ENCODE measurements at regions not wholly inside any gene's neighbourhood (a gene's known extent, or its start where the extent isn't known, plus 50 kb on each side); places are given as distances from the start of the nearest gene placed in this dataset.

DNA sequence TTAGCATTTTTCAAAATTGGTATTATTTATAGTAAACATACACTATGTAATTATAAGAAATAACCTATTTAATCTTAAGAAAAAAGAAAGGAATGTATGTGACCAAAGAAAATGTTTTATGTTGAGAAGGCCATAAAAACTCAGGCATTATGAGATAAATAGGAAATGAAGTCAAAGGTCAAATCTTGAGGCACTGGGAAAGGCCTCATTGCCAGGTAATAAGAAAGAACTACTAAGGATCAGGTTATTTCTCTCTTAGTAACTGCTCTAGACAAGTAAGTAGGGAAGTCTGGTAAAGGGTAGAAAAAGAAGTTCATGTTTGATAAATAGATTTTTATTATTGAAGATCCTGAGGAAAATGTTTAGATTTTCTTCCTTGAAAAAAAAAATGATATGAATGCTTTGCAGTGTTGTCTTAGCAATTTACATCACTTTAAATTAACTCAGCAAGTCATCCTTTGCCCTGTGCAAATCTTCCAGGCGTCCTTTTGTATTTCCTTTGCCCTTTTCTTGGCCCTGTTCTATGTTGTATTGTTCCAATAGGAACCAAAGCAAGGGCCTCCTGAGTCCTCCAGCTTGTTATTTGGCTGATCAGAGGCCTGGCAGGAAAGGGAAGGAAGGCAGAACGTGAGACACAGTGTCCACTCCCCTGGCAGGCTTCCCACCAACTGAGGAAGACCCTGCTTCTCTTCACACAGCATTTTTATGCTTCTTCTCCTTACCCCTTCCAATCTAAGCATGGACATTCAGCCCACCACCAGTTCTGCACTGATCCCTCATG is 260.4 kb upstream of the MIR17HG start:
- no peak for DNase-seq (ENCODE audit: low spot score)

DNA sequence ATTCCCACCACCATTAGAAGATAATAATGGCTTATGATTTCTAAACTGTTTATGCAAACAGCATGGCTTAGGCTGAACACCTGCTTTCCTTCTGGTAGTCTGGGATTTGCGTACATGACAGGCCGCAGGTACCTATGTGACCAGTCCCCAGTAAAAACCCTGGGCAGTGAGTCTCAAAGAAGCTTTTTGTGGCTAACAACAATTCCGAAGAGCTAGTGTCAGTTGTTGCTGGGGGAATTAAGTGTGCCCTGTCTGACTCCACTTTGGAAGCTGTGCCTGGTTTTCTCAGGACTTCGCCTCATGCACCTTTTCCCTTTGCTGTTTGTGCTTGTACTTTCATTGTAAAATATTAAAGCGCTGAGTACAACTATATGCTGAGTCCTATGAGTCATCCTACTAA is 250.2 kb upstream of the MIR17HG start:
- DNase-seq (ENCODE audit: low spot score): no peak

DNA sequence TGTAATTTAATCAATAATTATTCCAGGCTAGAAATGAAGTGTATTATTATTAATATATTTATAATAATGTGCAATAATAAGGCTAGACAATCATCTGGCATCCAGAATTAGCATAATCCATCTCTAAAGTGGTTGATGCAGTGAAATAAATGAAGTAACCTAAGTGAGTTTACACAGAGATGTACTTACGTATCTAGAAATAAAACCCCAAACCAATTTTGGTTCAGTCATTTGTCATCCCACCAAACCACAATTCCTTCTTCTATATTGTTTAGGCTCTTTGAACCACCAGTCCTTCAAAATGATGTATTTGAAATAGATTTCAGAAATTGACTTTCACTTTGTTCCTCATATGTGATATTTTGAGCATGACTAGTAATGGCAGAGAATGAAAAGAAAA is 247.6 kb upstream of the MIR17HG start:
- no peak for DNase-seq (ENCODE audit: low spot score)

- no peak for DNase-seq (ENCODE audit: low spot score)
These were observed 246.5 kb upstream of the MIR17HG start for GRCh38 chr13:91100944-91101343.

DNA sequence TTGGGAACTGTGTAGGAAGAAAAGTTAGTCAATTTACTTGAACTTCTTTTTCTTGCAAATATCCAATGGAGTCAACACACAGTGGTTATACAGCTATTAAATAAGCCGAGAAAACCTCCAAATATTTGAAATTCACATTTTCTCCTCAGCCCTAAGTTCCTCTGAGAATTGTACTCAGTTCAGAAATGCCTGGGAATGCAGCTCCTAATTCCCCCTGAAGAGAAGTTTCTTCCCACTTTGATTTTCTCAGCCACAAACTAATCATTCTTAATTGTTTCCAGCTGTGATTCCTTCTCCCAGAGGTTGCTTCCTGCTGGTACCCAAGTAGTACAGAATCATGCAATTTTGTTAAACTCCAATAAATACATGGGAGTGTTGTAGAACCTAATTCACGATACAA is 246.1 kb upstream of the MIR17HG start:
- no peak for DNase-seq (ENCODE audit: low spot score)

DNA sequence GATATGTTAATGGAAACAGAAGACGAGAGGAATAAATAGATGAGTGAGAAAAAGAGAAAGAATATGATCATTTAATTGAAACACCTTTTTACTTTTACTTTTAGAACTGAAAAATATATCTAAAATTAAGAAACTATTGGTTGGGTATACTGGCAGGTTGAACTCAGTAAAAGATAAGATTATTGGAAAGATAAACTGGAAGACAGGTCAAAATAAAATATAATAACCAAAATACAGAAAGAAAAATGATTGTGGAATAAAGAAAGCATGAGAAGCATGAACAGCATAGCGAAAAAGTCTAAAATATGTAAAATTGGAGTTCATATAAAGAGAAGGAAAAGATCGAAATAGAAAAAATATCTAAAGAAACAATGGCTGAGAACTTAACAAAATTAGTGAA is 242.2 kb upstream of the MIR17HG start:
- DNase-seq (ENCODE audit: low spot score): no peak

GRCh38 chr13:91106565-91106964 is 240.9 kb upstream of the MIR17HG start:
- DNase-seq (ENCODE audit: low spot score): no peak

DNA sequence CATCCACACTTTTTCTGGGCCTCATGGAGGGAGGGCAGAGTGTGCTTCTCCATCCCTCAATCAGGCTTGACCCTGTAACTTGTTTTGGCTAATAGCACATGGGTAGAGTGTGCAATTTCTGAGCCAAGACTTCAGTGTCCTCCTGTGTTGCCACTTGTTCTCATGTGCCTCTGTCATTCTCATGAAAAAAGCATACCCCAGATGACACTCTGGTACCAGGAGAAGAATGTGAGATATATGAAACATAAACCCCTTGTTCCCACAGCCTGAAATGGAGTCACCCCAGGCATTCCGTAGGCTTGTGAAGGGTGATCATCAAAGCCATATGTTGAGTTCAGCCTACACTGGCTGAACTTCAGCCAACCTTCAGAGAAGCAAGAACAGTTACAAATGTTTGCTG is 239.2 kb upstream of the MIR17HG start:
- no peak for DNase-seq (ENCODE audit: low spot score)

GRCh38 chr13:91111476-91112200 is 235.8 kb upstream of the MIR17HG start:
- DNase-seq (ENCODE audit: low spot score): no peak

DNA sequence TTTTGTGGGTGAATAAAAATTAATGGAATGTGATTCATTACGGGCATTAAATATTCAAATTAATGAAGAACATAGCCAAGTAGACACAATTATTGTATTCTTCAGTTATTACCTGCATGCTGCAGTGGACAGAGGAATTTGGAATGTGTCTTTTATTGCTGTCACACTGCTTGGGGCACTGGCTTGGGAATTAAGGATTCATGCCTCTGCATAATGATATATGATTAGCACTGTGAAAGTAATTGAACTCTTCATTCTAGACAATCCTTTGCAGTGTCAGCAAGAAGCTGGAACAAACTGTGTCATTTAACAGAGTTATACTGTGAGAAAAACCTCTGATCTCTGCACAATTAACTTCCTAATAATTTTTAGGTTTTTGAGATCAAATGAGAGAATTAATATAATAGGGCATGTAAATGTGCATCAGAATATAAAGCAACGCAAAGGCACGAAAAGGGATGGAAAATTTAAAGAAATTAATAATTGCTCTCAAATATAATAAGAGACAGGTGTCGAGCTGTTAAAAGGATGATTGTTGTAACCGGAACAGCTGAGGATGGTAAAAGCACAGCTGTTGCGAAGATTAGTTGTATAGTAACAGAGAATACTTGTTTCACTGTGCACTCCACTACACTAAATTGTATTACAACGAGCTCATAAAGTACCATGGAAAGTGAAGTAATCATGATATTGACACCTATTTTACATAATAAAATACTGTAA is 235.1 kb upstream of the MIR17HG start:
- DNase-seq (ENCODE audit: low spot score): no peak

DNA sequence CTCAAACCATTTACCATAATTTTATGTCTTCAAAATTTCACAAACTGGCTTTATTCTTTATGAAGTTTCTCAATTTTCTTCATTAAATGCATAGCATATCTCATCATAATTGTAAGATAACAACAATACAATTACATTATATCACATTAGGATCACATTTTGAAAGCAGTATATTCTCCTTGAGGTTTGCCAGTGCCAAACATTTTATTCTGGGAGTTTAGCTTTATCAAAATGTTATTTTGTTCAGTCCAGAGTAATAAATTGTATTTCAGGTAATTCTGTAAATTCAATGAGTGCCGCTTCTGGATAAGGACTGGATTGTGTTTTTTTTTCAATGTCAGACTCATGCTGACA is 234.6 kb upstream of the MIR17HG start:
- DNase-seq (ENCODE audit: low spot score): no peak

DNA sequence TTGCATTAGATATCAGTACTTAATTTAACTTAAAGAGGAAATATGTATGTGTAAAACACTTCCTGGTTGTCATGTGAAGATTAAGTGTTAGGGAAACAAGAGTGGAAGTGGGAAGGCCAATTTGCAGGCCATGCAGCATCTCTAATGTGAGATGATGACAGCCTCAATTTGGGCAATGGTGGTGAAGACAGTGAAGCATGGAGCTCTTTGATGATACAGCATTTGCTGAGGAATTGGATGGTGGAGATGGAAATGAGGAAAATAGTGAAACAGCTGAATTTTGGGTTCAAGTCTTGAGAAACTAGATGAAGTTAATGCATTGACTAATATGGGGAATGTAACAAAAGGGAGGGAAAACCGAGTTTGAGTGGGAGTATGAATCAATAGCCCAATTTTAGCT is 231.7 kb upstream of the MIR17HG start:
- DNase-seq (ENCODE audit: low spot score): no peak

DNA sequence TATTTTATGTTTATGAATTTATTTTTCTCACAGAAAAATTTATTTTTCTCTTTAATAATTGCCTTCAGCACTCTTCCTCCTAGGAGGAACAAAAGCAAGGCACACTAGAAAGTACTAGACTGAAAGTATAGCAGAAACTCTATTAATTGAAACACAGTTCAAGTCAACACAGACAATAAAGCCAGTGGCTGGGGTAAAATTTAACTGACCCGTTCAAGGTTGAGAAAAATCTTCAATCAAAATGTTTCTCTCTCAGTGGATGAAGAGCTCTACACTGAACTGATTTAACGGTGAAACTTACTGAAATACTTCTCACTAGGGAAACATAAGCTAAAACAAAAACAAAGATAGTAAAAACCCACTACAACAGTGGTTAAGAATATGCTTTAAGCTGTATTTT is 230.1 kb upstream of the MIR17HG start:
- DNase-seq (ENCODE audit: low spot score): no peak

GRCh38 chr13:91119643-91120042 is 227.8 kb upstream of the MIR17HG start:
- DNase-seq (ENCODE audit: low spot score): no peak

- DNase-seq (ENCODE audit: low spot score): no peak
These were observed 224.7 kb upstream of the MIR17HG start for GRCh38 chr13:91122766-91123165.

DNA sequence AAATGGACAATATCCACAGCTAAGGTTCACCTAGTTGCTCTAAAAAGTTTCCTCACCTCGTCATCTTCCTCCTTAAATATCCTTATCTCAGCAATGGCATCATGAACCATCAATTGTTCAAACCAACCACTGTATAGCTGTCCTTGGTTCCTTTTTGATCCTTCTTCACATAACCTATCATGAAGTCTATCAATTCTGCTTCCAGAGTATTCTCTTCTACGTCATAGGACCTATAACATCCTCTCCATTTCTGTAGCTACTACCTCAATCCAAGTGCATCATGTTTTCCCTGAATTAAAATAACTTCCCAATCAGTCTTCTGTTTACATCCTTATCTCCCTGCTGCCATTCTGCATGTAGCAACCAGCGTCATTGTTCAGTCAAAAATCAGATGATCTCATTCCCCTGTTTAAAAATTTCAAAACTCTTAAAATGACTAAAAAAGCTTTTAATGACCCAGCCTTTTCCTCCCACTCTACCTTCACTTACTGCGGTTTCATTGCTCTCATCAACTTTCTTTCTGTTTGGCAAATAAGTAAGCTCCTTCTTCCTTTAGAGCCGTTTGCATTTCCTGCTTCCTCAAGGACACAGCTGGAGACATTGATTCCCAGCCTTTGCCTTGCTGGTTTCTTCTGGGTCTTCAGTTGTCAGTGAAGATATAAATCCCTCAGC is 223.9 kb upstream of the MIR17HG start:
- no peak for DNase-seq (ENCODE audit: low spot score)

GRCh38 chr13:91126806-91127205 is 220.7 kb upstream of the MIR17HG start:
- no peak for DNase-seq (ENCODE audit: low spot score)

GRCh38 chr13:91127995-91128394 is 219.5 kb upstream of the MIR17HG start:
- DNase-seq (ENCODE audit: low spot score): no peak

GRCh38 chr13:91132381-91132780 is 215.1 kb upstream of the MIR17HG start:
- no peak for DNase-seq (ENCODE audit: low spot score)

DNA sequence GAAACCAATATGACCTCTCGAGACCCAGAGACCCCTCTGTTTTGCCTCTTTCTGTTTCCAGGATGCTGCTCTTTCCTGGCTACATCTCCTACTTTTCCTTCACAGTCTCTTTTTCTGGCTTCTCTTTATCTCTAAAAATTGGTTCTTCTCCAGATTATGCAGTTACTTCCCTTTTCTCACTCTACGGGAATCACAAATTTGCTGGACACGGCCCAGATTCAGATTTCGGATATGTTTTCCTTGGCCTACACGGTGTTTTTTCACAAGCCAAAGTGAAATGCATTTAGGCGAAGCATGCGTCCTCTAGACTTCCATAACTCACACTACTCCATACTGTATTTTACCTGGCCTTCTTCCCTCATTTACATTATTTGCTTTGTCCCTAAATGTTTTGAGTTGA is 214.7 kb upstream of the MIR17HG start:
- no peak for DNase-seq (ENCODE audit: low spot score)

DNA sequence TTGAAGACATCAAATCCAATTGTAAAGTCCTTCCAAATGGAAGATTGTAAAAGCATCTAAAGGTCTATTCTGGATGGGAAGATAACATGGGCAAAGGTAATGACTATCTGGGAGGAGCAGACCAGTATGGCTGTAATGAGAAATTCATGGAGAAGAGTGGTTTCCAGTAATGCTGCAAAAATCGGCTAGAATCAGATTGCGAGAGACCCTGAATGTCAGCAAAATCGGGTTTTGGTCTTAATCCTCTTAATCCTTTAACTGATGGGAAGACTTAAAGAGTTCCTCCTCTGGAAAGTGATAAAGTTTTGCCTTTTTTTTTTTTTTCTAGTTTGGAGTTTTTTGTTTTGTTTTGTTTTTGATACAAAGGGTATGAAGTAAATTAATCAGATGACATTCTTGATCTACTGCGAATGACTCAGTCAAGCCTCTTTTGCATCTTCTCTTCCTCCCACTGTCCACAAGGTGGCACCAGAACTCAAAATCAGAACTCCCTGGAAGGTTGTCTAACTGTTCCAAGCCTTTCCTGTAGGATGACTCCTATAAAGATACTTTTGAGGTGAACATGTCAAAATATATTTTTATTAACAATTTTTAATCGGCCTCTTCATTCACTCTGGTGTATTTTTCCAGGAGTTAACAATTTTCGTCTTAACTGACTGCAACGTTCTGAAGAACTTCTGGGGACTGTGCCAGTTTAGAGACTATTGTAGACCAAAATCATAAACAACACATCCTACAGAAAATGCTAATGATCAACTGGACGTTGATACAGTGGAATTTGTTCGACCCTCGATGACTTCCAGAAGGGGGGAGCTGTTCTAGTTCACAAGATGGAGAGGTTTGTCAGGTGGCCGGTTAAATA is 213.3 kb upstream of the MIR17HG start:
- peak; percentile 42 for DNase-seq (ENCODE audit: low spot score)

DNA sequence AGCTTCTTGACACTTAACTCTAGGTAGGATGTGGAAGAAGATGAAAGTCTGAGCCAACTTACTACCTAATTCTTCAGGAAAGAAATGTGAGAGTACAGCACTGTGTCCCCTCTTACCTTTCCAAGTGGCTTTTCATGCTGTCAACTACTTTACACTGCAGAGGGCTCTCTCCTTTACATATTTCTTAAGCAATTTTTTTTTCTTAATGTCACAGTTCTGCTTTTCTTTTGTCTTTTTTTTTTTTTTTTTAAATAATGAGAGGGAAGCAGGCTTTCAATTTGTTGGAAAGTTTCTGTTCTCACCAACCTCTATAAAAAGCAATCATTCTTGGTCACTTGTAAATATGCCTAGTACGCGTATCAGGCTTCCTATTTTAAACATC is 212.7 kb upstream of the MIR17HG start:
- no peak for DNase-seq (ENCODE audit: low spot score)
